ENCODE measurements at regions not wholly inside any gene's neighbourhood (a gene's known extent, or its start where the extent isn't known, plus 50 kb on each side); places are given as distances from the start of the nearest gene placed in this dataset.

DNA sequence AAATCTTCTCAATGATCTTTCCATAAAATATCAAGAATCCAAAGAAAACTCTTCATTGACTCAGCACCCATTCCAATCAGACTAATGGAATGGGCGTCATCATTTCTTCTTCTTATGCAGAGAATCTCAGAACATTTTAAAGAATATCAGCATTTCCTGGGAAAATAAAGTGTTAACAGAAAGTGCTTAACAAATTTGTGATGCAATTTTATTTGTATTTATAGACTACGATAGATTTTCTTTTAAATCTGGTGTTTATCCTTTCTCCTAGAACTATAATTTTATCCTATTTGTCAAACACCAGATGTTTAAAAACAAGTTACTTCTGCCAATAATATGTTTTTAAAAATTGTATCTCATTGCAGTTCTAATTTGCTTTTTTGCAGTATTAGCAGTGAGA lies 330.7 kb downstream of the COL12A1 start:
- DNase-seq = no peak

DNA sequence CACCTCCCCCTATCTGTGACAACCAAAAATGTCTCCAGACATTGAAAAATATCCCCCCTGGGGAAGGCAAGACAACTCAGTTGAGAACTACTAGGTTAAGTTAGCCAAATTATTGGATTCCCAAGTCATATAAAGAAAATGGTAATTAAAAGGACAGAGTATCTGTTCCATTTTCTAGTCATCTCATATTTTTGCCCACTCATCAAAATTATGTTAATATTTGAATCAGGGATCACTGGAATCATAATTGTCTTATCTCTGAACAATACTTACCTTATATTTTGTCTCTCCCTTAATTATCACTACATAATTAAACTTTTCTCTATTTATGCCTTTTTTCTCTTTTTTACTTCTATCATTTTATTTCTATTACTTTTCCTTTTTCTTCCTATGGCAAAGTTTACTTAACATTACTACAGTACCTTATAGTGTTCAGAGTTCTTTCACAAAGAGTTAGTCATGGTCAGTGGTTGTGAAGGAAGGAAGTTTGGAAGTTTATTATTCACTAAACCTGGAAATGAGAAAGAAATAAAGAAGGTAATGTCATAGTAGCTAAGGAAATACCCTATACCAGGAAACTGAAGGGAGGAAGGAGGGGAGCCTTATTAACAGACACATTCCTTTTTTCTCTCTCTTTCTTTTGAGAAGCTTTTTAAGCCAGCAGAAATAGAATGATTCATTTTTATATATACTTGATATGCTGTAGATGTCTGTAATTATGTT lies 332.9 kb downstream of the COL12A1 start:
- peak; percentile 17 for DNase-seq

DNA sequence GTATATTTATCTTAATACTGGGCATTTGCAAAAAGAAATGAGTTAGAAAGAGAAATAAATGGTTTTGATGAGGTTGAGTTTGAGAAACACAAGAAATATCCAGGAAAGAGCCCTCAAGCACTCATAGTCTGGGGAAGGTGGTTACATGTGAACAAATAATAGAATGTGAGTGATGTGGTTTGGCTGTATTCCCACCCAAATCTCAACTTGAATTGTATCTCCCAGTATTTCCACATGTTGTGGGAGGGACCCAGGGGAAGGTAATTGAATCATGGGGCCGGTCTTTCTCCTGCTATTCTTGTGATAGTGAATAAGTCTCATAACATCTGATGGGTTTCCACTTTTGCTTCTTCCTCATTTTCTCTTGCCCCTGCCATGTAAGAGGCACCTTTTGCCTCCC lies 334.1 kb downstream of the COL12A1 start:
- peak; percentile 86 for DNase-seq

DNA sequence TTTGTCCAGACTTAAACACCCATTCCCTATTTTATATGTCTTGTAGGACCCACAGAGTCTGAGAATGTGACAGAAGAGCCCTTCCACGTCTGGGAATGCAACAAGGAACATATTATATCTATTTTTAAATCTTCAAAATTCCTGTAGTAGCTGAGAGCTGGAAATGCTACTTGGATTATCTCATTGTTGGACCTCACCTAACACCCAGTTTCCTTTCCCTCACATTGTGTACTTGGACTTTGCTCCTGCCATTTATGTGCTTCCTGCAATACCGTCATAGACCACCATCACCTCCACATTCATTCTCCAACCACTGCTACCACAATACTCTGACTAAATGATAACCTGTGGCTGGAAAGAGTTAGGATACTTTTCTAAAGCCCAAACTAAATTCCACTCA lies 335.4 kb downstream of the COL12A1 start:
- peak; percentile 87 for DNase-seq

DNA sequence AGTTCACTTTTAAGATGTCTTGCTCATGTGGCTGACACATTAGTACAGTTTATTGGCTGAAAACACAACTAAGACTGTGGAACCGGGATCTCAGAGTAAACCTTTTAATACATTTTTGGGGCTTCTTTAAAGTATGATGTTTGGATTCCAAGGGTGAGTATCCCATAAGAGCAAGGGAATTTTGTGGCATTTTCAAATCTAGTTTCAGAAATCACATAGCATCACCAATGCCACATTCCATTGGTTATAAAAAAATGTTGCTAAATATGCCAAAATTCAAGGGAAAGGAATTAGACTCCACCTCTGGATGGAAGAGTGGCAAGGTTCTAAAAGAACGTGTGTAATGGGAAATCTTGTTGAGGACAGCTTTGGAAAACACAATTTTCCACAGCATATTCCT lies 338.6 kb downstream of the COL12A1 start:
- DNase-seq = peak; percentile 58

DNA sequence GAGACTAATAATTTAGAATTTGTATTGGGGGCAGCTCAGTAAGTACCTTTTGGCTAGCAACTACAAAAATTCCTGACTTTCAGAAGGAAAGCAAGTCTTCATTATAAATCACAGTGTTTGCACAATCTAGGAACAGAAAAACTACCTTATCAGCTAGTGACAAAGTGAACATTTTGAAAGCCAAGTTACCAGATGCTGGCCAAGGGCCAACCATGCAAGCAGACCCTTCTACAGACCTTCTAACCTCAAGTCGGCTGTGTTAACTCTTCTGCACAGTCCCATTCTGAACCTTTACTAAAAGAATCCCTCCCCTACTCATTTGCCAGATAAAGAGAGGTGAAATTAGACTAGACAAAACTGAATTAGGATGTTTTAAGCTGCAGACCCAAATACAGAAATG lies 341.9 kb downstream of the COL12A1 start:
- no peak for DNase-seq

DNA sequence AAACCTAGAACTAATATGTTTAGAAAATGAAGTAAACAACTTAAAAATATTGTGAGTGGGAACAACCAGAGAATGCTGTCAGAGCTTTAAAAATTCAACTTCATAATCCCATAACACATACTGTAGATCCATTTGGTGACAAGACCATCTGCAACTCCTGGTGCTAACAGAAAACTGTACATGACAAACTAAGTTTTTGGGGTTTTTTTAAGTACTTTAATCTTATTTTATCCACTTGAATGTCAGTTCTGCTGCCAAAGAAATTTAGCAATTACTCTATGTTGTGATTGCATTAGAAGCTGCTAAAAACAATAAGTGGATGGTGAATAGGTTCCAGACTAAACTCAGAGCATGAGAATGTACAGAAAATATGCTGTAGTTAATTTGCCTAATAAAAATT lies 345.4 kb downstream of the COL12A1 start:
- DNase-seq = no peak

DNA sequence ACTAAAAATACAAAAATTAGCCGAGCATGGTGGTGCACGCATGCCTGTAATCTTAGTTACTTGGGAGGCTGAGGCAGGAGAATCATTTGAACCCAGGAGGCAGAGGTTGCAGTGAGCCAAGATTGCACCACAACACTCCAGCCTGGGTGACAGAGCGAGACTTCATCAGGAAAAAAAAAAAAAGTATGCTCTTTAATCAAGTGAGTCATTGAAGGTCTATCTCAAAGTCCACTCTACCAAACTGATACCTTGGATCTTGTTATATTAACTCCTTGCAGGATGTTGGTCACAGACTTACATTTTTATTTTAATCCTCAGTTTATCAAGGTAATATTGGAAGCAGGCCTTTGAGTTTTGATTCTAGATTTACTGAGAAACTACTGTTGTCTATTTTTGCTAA lies 348.7 kb downstream of the COL12A1 start:
- no peak for DNase-seq

DNA sequence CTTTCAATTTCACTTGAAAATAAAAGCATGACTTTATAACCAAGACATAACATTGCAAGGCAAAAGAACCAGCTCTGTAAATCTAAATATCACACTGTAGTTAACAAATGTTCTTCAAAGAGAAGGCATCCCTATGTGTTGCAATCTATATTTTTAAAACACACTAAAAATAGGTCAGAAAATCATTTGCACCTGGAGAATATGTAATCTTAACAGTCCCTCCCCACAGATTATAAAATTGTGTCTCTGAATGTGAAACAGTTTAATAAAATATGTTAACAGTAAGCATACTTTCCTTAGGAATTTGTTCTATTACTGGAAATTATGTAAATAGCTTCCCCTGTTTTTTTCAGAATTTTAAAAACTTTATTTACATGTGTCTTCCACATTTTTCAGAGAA lies 351.9 kb downstream of the COL12A1 start:
- peak; percentile 50 for DNase-seq

DNA sequence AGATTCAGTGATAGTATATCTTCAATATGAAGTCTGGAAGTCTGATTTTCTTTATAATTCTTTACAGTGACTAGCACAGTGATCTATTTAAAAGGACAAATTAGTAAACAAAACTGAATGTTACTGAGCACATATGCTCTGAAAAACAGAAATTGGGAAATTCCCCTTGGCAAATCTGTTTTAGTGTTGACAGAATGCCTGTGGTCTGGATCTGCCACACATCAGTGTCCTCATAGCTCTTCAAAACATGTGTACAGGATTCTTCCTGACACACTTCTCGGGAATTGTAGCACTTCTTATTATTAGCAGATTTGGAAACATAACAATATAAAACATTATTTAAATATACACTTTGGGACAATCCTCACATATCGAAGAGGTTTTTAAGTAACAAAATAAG lies 354.3 kb downstream of the COL12A1 start:
- peak; percentile 85 for DNase-seq

DNA sequence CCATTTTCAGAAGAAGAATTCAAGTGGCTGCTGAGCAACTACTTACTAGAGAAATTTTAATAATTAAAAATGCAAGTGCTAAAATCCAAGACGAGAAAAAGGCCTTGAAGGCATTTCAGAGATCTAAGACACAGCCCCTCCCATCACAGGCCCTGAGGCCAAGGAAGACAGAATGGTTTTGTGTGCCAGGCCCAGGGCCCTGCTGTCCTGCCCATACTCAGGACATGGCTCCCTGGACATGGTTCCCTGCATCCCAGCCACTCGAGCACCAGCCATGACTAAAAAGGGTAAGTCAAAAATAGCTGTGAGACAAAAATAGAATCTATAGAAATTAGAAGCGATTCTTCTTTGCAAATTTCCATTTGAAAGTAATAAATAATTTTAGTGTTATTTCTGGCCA lies 364.9 kb downstream of the COL12A1 start:
- no peak for DNase-seq

DNA sequence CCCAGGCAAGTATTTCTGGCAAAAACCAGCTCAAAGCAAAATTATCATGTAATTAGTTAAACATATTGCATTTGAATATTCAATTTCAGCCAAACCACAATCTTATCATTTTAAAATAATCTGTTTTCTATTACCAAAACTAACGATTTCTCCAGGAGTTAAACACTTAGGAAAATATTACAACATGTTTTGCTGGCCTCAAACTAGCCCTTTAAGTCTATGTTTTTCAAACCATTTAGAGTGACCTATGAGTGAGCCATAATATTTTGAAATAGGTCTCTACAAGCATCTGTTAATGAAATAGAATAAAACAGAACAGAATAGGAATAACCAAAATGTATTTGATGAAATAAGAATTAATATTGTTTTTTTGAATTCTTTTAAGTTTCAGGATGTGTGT lies 370.9 kb downstream of the COL12A1 start:
- DNase-seq = no peak

DNA sequence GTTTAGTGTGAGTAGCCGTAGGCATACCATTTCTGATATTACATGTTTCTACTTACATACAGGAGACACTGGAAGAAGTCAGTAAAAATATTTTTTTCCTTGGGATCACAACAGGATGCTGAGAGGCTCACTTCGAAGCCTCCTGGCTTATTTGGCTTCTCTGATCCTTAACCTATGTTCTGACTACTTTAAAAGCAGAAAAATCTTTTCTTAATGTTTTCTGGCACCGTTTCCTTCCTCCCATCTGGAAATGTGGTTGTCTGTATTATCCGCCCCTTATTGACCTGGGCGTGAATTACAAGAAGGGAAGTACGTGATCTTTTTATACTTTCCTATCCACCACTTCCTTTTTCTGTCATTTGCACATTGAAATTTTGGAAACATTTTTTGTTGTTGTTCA lies 379.6 kb downstream of the COL12A1 start:
- peak; percentile 10 for DNase-seq

DNA sequence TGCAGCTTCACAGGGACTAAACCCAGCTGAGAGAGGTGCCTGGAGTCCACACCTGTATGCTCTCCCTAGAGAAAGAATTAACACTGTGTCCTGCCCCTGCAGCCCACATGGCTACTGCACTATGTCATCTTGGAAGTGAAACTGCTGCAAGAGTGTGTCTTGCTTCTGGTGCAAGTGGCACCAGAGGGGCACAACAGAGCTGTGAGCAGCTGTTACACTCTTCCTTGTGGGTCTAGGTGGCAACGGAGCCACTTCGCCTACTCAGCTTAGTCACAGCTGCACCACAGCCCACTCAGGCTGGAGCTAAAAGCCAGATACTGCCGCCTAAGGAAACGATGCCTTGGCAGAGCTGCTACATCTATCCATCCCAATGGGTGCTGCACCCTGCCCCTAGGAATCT lies 391.4 kb downstream of the COL12A1 start:
- no peak for DNase-seq

DNA sequence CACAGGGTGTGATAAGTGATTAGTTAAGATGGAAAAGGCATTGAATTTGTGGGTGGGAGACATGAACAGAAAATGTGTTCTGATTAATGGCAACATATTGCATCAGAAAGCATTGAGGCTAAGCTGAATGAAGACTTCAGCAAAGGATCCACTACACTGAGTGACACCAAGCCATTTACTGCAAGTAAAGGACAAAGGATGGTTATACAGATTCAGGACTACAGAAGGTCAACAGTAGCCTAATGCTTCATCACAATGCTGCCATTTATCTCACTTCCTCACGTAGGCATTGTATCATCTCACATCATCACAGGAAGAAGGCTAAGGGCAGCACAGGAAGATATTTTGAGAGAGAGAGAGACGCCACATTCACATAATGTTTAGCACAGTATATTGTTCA lies 398.2 kb downstream of the COL12A1 start:
- DNase-seq = no peak

DNA sequence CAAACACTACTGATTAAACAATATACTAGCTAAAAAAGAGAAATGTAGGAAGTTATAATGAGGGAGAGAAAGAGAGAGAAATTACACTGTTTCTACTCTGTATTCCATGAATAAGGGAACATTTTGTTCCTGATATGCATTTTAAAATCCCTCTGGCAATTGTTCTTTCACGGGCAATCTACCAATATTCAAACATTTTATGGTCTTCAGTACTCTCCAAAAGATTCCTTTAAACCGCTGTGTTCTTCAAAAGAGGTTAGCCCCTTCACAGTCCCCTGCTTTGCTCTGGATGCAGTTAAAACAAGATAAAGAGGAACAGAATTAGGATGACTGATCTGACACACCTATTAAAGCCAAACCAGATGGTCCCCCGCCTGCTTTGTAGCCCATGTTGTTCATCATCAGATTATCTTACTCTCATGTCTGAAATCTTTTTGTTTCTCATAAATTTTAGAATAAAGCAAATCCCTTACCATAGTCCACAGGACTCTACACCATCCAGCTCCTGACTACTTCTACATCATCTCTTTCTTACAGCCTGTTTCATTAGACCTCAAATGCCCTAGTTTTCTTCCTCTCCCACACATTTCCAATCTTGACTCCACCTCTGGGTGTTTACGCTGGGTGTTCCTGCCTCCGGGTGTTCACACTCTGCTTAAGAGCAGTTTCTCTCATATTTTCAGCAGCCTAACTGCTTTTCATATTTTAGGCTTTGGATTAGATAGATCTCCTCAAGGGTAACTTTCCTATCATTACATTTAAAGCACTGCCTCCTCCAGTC lies 399.7 kb downstream of the COL12A1 start:
- no peak for DNase-seq

DNA sequence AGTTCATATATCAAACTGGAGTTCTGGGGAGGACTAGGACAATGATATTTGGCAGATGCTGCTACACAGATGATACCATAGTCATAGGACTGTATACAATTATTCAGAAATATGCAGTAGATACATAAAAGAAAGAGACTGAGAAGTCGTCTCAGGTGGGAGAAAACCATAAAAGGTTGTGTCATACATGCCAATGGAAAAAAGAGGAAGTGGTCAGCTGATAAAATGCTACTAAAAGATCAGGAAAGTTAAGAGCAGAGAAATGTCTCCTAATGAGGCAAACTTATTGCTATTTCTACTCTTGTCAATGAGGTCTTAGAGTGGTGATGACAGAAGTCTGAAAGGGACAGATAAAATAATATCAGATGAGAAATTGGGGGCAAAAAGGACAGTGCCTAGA lies 407.6 kb downstream of the COL12A1 start:
- DNase-seq = no peak

DNA sequence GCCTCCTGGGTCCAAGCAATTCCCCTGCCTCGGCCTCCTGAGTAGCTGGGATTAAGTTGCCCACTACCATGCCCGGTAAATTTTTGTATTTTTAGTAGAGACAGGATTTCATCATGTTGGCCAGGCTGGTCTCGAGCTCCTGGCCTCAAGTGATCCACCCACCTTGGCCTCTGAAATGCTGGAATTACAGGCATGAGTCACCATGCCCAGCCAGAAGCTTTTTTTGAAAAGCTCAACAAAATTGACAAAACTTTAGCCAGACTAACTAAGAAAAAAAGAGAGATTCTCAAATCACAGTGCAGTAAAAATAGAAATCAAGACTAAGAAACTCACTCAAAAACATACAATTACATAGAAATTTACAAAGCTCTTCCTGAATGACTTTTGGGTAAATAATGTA lies 420.6 kb downstream of the COL12A1 start:
- DNase-seq = peak; percentile 34

DNA sequence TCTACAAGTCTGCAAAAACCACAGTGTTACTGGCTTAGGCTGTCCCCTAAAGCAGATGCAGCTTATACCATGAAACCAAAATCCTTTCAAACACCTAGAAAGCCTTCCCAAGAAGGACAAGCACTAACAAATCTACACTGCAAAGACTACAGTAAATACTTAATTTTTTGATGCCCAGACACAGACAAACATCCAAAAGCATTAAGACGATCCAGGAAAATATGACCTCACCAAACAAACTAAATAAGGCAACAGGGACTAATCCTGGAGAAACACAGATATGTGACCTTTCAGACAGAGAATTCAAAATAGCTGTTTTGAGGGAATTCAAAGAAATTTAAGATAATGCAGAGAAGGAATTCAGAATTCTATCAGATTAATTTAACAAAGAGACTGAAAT lies 423.5 kb downstream of the COL12A1 start:
- DNase-seq = no peak

DNA sequence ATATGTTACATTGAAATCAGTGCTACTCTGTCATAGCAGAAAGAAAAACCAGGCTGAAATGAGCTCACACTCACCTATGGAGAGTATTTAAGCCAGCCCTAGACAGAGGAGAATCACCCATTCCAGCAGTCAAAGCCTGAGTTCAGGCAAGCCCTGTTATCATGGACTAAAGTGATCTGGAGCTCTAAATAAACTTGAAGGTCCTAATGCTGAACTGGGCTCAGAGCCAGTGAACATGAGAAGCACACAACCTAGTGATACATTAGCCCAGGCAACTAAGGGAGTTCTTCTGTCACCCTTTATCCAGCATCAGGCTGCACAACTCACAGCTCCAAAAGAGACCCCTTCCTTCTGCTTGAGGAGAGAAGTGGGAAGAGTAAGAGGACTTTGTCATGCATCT lies 425.0 kb downstream of the COL12A1 start:
- DNase-seq = peak; percentile 9

DNA sequence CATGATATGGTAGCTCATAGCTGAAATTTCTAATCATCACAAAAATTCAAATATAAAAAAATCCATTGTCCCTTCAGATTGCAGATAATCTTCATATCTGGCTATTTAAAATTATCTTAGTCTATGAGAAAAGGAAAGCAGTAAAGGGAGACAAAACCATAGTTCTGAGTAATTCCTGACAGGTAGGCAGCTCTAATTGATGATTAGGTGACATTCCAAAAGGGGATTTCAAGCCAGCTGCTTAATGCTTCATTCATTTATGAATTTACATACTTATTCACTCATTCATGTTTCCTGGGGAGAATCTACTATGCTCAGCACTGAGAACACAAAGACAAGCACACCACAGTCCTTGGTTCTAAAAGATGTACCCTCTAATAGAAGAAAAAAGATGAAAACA lies 437.1 kb downstream of the COL12A1 start:
- DNase-seq = no peak

DNA sequence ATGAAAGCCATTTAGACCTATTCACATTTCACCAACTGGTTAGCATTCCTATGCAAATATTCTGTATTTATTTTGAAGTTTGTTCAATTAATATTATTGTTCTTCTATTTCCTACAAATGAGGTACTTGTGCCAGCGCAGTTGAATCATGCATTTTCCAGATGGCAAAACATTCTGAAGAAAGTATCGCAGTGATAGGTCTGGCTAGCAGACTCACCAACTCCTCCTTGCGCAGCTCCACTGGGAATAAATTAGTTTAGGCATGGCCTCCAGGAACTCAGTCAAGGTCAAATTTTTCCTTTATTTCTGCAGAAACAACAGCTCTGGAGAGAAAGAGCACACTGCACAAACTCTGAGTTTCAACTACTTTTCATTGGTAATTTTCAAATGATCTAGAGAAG lies 437.7 kb downstream of the COL12A1 start:
- DNase-seq = no peak

DNA sequence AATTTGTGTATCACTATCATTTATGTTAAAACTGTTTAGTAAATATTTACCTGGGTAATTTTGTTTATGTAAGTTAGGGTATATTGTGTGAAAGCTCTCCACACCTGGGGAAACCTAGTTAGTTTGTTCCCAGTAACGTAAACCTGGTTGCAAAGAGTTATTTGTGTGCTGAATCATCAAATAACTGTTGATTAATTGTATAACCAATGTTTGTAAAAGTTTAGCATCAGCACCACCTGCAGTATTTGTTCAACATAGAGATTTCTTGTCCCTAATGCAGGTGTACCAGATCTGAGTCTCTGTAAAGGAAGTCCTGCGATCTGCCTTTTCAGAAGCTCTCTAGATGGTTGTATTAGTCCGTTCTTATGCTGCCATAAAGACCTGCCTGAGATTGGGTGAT lies 440.4 kb downstream of the COL12A1 start:
- no peak for DNase-seq

DNA sequence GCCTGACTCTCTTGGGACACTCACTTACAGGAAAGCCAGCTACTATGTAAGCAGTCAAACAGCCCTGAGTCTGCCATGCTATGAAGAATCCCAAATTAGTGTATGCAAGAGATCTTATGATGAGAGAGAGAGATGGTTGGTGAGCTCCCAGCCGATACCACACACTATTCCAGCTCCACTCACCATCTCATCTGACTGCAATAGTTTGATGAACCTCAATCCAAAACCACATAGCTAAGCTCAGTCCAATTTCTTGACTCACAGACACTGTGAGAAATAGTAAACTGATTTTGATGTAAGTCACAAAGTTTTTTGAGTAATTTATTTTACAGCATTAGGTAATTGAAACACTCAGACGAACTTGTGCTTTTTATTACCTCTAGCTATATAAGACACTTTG lies 441.4 kb downstream of the COL12A1 start:
- DNase-seq = peak; percentile 26

DNA sequence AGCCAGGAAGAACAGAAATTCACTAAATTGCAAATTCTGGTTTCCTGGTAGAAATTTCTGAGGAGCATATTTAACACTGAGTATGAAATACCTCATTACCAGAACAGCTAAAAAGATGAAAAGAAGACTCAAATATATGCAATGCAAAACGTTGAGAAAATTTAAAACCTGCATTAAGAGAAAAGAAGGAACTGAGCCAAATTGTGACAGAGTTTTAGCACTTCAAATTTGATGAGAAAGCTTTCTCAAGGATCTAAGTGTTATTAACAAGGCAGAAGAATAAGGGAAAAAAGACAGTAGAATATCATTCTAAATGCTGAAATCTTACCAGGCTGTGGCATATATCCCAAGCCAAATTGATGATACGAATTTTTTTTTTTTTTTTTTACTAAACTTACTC lies 443.0 kb downstream of the COL12A1 start:
- DNase-seq = no peak
